ENCODE measurements at regions not wholly inside any gene's neighbourhood (a gene's known extent, or its start where the extent isn't known, plus 50 kb on each side); places are given as distances from the start of the nearest gene placed in this dataset.

- Mint-ChIP-seq H3K9me3 (no peaks in the 10 kb centered on the region), H3K27ac (peak overlapping the region; percentile 21), H3K27me3 (peaks cover 47% of the 10 kb centered on the region), H3K4me3 (no peak overlapping the region), H3K4me1 (ENCODE audit: unreplicated experiment) (peaks cover 18% of the 10 kb centered on the region), H3K36me3 (peaks cover 7% of the 10 kb centered on the region)
- TF ChIP-seq, protein P1, sequence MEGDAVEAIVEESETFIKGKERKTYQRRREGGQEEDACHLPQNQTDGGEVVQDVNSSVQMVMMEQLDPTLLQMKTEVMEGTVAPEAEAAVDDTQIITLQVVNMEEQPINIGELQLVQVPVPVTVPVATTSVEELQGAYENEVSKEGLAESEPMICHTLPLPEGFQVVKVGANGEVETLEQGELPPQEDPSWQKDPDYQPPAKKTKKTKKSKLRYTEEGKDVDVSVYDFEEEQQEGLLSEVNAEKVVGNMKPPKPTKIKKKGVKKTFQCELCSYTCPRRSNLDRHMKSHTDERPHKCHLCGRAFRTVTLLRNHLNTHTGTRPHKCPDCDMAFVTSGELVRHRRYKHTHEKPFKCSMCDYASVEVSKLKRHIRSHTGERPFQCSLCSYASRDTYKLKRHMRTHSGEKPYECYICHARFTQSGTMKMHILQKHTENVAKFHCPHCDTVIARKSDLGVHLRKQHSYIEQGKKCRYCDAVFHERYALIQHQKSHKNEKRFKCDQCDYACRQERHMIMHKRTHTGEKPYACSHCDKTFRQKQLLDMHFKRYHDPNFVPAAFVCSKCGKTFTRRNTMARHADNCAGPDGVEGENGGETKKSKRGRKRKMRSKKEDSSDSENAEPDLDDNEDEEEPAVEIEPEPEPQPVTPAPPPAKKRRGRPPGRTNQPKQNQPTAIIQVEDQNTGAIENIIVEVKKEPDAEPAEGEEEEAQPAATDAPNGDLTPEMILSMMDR (conservative IDR thresholded peaks at IDR 0.05) = peak; percentile 84
- no peak for DNase-seq (ENCODE audit: extremely low spot score, unreplicated experiment)
Measured at GRCh38 chr12:5200278-5201087, 156.8 kb downstream of the KCNA5 start.

GRCh38 chr12:5201554-5202218 lies 158.0 kb downstream of the KCNA5 start:
- Mint-ChIP-seq H3K27me3 (peaks cover 49% of the 10 kb centered on the region), H3K27ac (peak overlapping the region; percentile 1), H3K9me3 (no peaks in the 10 kb centered on the region), H3K4me1 (ENCODE audit: unreplicated experiment) (peaks cover 18% of the 10 kb centered on the region), H3K36me3 (peaks cover 7% of the 10 kb centered on the region), H3K4me3 (no peak overlapping the region)
- TF ChIP-seq, protein P1 (conservative IDR thresholded peaks at IDR 0.05) = no peak
- no peak for DNase-seq (ENCODE audit: extremely low spot score, unreplicated experiment)

GRCh38 chr12:5203274-5203673 lies 159.6 kb downstream of the KCNA5 start:
- H3K9me3 Mint-ChIP-seq = no peaks in the 10 kb centered on the region
- H3K4me1 Mint-ChIP-seq (ENCODE audit: unreplicated experiment) = peaks cover 18% of the 10 kb centered on the region
- TF ChIP-seq, protein P1 (conservative IDR thresholded peaks at IDR 0.05) = no peak
- no peak overlapping the region for H3K4me3 Mint-ChIP-seq
- no peak overlapping the region for H3K27ac Mint-ChIP-seq
- peaks cover 4% of the 10 kb centered on the region for H3K36me3 Mint-ChIP-seq
- H3K27me3 Mint-ChIP-seq = peaks cover 37% of the 10 kb centered on the region
- DNase-seq (ENCODE audit: extremely low spot score, unreplicated experiment) = no peak

GRCh38 chr12:5203720-5204119 lies 160.0 kb downstream of the KCNA5 start:
- Mint-ChIP-seq H3K9me3 (no peaks in the 10 kb centered on the region), H3K36me3 (peaks cover 4% of the 10 kb centered on the region), H3K27ac (no peak overlapping the region), H3K4me3 (no peak overlapping the region), H3K4me1 (ENCODE audit: unreplicated experiment) (peaks cover 18% of the 10 kb centered on the region), H3K27me3 (peaks cover 32% of the 10 kb centered on the region)
- DNase-seq (ENCODE audit: extremely low spot score, unreplicated experiment) = no peak
- TF ChIP-seq, protein P1 (conservative IDR thresholded peaks at IDR 0.05) = no peak

GRCh38 chr12:5204271-5204670 lies 160.6 kb downstream of the KCNA5 start:
- TF ChIP-seq, protein P1 (conservative IDR thresholded peaks at IDR 0.05) = no peak
- Mint-ChIP-seq H3K27ac (no peak overlapping the region), H3K4me1 (ENCODE audit: unreplicated experiment) (peaks cover 18% of the 10 kb centered on the region), H3K9me3 (no peaks in the 10 kb centered on the region), H3K4me3 (no peak overlapping the region), H3K27me3 (peaks cover 30% of the 10 kb centered on the region), H3K36me3 (peaks cover 4% of the 10 kb centered on the region)
- no peak for DNase-seq (ENCODE audit: extremely low spot score, unreplicated experiment)
